GM23248 (cell line): ENCODE measurements at regions not wholly inside any gene's neighbourhood (a gene's known extent, or its start where the extent isn't known, plus 50 kb on each side); places are given as distances from the start of the nearest gene placed in this dataset.
"Not testable (repeated sequence)": the region's sequence is repeated elsewhere in the genome, so short reads cannot be mapped to it uniquely, and the experiment has no call there.

Experiments
- DNase-seq: peaks from one replicate; pipeline ENCODE4 v3.0.0-alpha.2; 2015
- H2AFZ ChIP-seq: fragments of 200-600 bp; sonication (generic); 2 replicates; pipeline ENCODE4 v1.6.1; 2016; ENCODE audit warnings: antibody characterized with exemption
- H3F3A ChIP-seq: fragments of 200-600 bp; sonication (generic); 2 replicates; pipeline ENCODE4 v1.6.1; 2016; ENCODE audit warnings: mild to moderate bottlenecking, antibody characterized with exemption, mixed run types; ENCODE audit not compliant: insufficient read depth
- H3K27ac ChIP-seq: fragments of 200-600 bp; sonication (generic); 2 replicates; pipeline ENCODE4 v1.5.1; 2016; ENCODE audit warnings: mild to moderate bottlenecking
- H3K27me3 ChIP-seq: fragments of 200-600 bp; sonication (generic); replicated peaks from 2 replicates; pipeline ENCODE4 v1.6.1; 2016; ENCODE audit warnings: mild to moderate bottlenecking; ENCODE audit not compliant: insufficient read depth
- H3K36me3 ChIP-seq: fragments of 200-600 bp; sonication (generic); 2 replicates; pipeline ENCODE4 v1.6.1; 2016; ENCODE audit warnings: low read depth, mild to moderate bottlenecking
- H3K4me1 ChIP-seq: fragments of 200-600 bp; sonication (generic); 2 replicates; pipeline ENCODE4 v1.6.1; 2016; ENCODE audit warnings: mild to moderate bottlenecking; ENCODE audit not compliant: insufficient read depth
- H3K4me2 ChIP-seq: fragments of 200-600 bp; sonication (generic); one replicate; pipeline ENCODE4 v1.6.1; 2016; ENCODE audit warnings: mild to moderate bottlenecking; ENCODE audit not compliant: unreplicated experiment
- H3K4me3 ChIP-seq: fragments of 200-600 bp; sonication (generic); 2 replicates; pipeline ENCODE4 v1.5.1; 2016; ENCODE audit warnings: mild to moderate bottlenecking
- H3K79me2 ChIP-seq: fragments of 200-600 bp; sonication (generic); 2 replicates; pipeline ENCODE4 v1.6.1; 2016; ENCODE audit warnings: mild to moderate bottlenecking; ENCODE audit not compliant: insufficient read depth
- H3K9ac ChIP-seq: fragments of 200-600 bp; sonication (generic); 2 replicates; pipeline ENCODE4 v1.6.1; 2016; ENCODE audit warnings: mild to moderate bottlenecking
- H3K9me2 ChIP-seq: fragments of 200-600 bp; sonication (generic); 2 replicates; pipeline ENCODE4 v1.6.1; 2016; ENCODE audit warnings: mixed run types, mild to moderate bottlenecking, moderate library complexity; ENCODE audit not compliant: insufficient read depth
- H3K9me3 ChIP-seq: fragments of 200-600 bp; sonication (generic); one replicate; pipeline ENCODE4 v1.6.1; 2017; ENCODE audit warnings: low read depth
- H4K20me1 ChIP-seq: fragments of 200-600 bp; sonication (generic); 2 replicates; pipeline ENCODE4 v1.6.0; 2016; ENCODE audit not compliant: insufficient read depth
- EZH2 ChIP-seq: fragments of 200-600 bp; sonication (generic); IDR thresholded peaks from 2 replicates; pipeline ENCODE4 v1.6.1; 2018; ENCODE audit warnings: antibody characterized with exemption, mild to moderate bottlenecking; ENCODE audit not compliant: insufficient read depth, poor library complexity, severe bottlenecking
- EZH2phosphoT487 ChIP-seq: fragments of 200-600 bp; sonication (generic); IDR thresholded peaks from 2 replicates; pipeline ENCODE4 v1.6.1; 2018; ENCODE audit warnings: antibody characterized with exemption, moderate library complexity, mild to moderate bottlenecking, low read depth; ENCODE audit not compliant: insufficient read depth
- WGBS, 2 experiments: methylation state at CpG; one replicate each; pipeline ENCODE4 v1.1.6; 2015 to 2017; ENCODE audit warnings: low lambda C conversion rate in 2 of 2, low coverage in 1 of 2; ENCODE audit errors: missing lambda C conversion rate in 2 of 2; 5-methylcytosine and 5-hydroxymethylcytosine counted together
- in situ Hi-C: fragments of 300-500 bp; cut with MboI; formaldehyde crosslinking; loops from 2 replicates; pipeline ENCODE4 v1.15.0; 2020

- DNase-seq, result no peak
- no peak overlapping the region for H3K9ac ChIP-seq
- H3K27ac ChIP-seq, result no peak overlapping the region
- no peaks in the 10 kb centered on the region for H3K36me3 ChIP-seq
- H3K79me2 ChIP-seq, result no peaks in the 10 kb centered on the region
- H3F3A ChIP-seq, result no peaks in the 10 kb centered on the region
- H3K4me3 ChIP-seq, result no peak overlapping the region
- 57 to 60% methylated on average over 4 of the region's 4 CpGs for WGBS, 2 experiments
- H2AFZ ChIP-seq, result no peak overlapping the region
- H3K27me3 ChIP-seq, result no peaks in the 10 kb centered on the region
- H3K4me1 ChIP-seq, result no peaks in the 10 kb centered on the region
- H4K20me1 ChIP-seq, result no peaks in the 10 kb centered on the region
- H3K9me3 ChIP-seq, result no peaks in the 10 kb centered on the region
- H3K9me2 ChIP-seq, result no peaks in the 10 kb centered on the region
- in situ Hi-C loops, result no loop called here
- H3K4me2 ChIP-seq, result no peak overlapping the region
- TF ChIP-seq EZH2phosphoT487 (no peak), EZH2 (no peak)
Observed at GRCh38 chr4:186831574-186831973, 107.9 kb upstream of the FAT1 start.

DNA sequence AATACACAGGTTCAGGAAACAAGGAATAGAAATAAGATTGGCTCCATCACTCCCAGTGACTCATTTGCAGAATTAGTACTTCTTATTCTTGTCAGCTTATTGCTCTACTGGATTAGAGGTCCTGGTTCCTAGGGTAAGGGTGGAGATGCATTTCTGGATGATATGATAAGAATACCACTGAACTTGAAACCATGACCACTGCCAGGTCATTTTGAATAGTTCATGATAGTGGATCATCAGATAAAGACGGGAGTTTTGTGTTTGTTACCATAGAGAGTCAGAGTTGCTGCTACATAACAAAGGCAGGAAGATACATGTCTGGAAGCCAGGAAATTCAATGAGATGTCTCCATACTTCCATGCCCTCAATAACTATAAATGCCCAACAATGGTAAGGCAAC, 109.2 kb upstream of the FAT1 start:
- Histone ChIP-seq H3K27me3 (no peaks in the 10 kb centered on the region), H3F3A (no peaks in the 10 kb centered on the region), H4K20me1 (no peaks in the 10 kb centered on the region), H2AFZ (no peak overlapping the region), H3K79me2 (no peaks in the 10 kb centered on the region), H3K4me2 (no peak overlapping the region), H3K36me3 (no peaks in the 10 kb centered on the region), H3K27ac (no peak overlapping the region), H3K4me3 (no peak overlapping the region), H3K4me1 (no peaks in the 10 kb centered on the region), H3K9ac (no peak overlapping the region), H3K9me2 (no peaks in the 10 kb centered on the region), H3K9me3 (no peaks in the 10 kb centered on the region)
- no peak for TF ChIP-seq EZH2phosphoT487
- no peak for TF ChIP-seq EZH2
- DNase-seq, result no peak
- whole genome bisulfite sequencing, 2 experiments, result 64 to 71% methylated on average over 1 of the region's 1 CpG
- in situ Hi-C loops, result no loop called here

DNA sequence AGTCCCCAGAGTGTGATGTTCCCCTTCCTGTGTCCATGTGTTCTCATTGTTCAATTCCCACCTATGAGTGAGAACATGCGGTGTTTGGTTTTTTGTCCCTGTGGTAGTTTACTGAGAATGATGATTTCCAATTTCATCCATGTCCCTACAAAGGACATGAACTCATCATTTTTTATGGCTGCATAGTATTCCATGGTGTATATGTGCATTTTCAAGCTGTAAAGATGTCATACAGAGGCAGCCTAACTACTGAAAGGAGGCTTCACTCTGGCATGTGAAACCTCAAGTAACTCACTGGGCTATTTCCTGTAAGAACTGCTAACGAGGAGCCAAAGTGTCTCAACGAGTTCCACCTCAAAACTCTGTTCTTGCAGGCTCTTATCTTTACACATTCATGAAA, 113.8 kb upstream of the FAT1 start:
- H3K36me3 ChIP-seq, H3K4me2 ChIP-seq, H3K9me2 ChIP-seq, in situ Hi-C loops, DNase-seq, H4K20me1 ChIP-seq, H2AFZ ChIP-seq, H3K27me3 ChIP-seq, H3K27ac ChIP-seq, H3K9me3 ChIP-seq, H3K9ac ChIP-seq, H3K4me3 ChIP-seq, H3K79me2 ChIP-seq: not testable (repeated sequence)
- Histone ChIP-seq H3K4me1 (peaks cover 18% of the 10 kb centered on the region), H3F3A (peaks cover 17% of the 10 kb centered on the region; the same call in 1 of the 2 replicates)
- WGBS, 2 experiments, result 81 to 92% methylated on average over 3 of the region's 3 CpGs

- H3K36me3 ChIP-seq, result no peaks in the 10 kb centered on the region
- H3K79me2 ChIP-seq, result no peaks in the 10 kb centered on the region
- H3F3A ChIP-seq, result peaks cover 17% of the 10 kb centered on the region; the same call in 1 of the 2 replicates
- 98% methylated on average over 2 of the region's 2 CpGs for WGBS, 2 experiments
- peaks cover 18% of the 10 kb centered on the region for H3K4me1 ChIP-seq
- no peaks in the 10 kb centered on the region for H3K9me2 ChIP-seq
- no peaks in the 10 kb centered on the region for H3K9me3 ChIP-seq
- DNase-seq, result no peak
- in situ Hi-C loops, result no loop called here
- no peak for TF ChIP-seq EZH2phosphoT487
- H3K27me3 ChIP-seq, result no peaks in the 10 kb centered on the region
- H3K27ac ChIP-seq, result no peak overlapping the region
- no peak overlapping the region for H3K9ac ChIP-seq
- H3K4me3 ChIP-seq, result no peak overlapping the region
- no peak overlapping the region for H2AFZ ChIP-seq
- no peak overlapping the region for H3K4me2 ChIP-seq
- no peaks in the 10 kb centered on the region for H4K20me1 ChIP-seq
Observed at GRCh38 chr4:186838295-186838694, 114.6 kb upstream of the FAT1 start.
